GM21825 (cell line): ENCODE measurements at regions not wholly inside any gene's neighbourhood (a gene's known extent, or its start where the extent isn't known, plus 50 kb on each side); places are given as distances from the start of the nearest gene placed in this dataset.

Experiments
- ATAC-seq: cut with Tn5 transposase; IDR thresholded peaks from one replicate; pipeline ENCODE4 v1.9.1; 2021; ENCODE audit warnings: mild to moderate bottlenecking, moderate library complexity; ENCODE audit not compliant: unreplicated experiment

GRCh38 chr14:106840991-106841390 lies 1314.6 kb downstream of the TMEM121 start:
- ATAC-seq: no peak

- no peak for ATAC-seq
Observed at GRCh38 chr14:106841701-106842100, 1315.3 kb downstream of the TMEM121 start.

- ATAC-seq: no peak
Observed at GRCh38 chr14:106842687-106843086, 1316.3 kb downstream of the TMEM121 start.

GRCh38 chr14:106843386-106843785 lies 1317.0 kb downstream of the TMEM121 start:
- ATAC-seq: no peak

- ATAC-seq: no peak
Observed at GRCh38 chr14:106843951-106844483, 1317.6 kb downstream of the TMEM121 start.

- peak; percentile 39 for ATAC-seq
Observed at GRCh38 chr14:106844608-106845285, 1318.4 kb downstream of the TMEM121 start.

- ATAC-seq: peak; percentile 39
Observed at GRCh38 chr14:106845286-106846087, 1319.1 kb downstream of the TMEM121 start.

GRCh38 chr14:106846218-106846617 lies 1319.8 kb downstream of the TMEM121 start:
- ATAC-seq: no peak

GRCh38 chr14:106848330-106849121 lies 1322.1 kb downstream of the TMEM121 start:
- ATAC-seq: no peak

- ATAC-seq: peak; percentile 46
Observed at GRCh38 chr14:106850913-106851825, 1324.8 kb downstream of the TMEM121 start.

GRCh38 chr14:106872611-106873446 lies 1346.4 kb downstream of the TMEM121 start:
- ATAC-seq: peak; percentile 50

GRCh38 chr14:106874350-106874749 lies 1348.0 kb downstream of the TMEM121 start:
- no peak for ATAC-seq

- ATAC-seq: no peak
Observed at GRCh38 chr14:106875503-106875902, 1349.1 kb downstream of the TMEM121 start.

- ATAC-seq: no peak
Observed at GRCh38 chr14:106876711-106877110, 1350.3 kb downstream of the TMEM121 start.

- no peak for ATAC-seq
Observed at GRCh38 chr14:106877517-106877916, 1351.1 kb downstream of the TMEM121 start.

GRCh38 chr14:106879241-106879640 lies 1352.9 kb downstream of the TMEM121 start:
- ATAC-seq: no peak

- ATAC-seq: no peak
Observed at GRCh38 chr14:106883218-106883692, 1356.9 kb downstream of the TMEM121 start.
